GM21423 (cell line): ENCODE measurements at regions not wholly inside any gene's neighbourhood (a gene's known extent, or its start where the extent isn't known, plus 50 kb on each side); places are given as distances from the start of the nearest gene placed in this dataset.
"Not testable (repeated sequence)": the region's sequence is repeated elsewhere in the genome, so short reads cannot be mapped to it uniquely, and the experiment has no call there.

ENCODE experiments used
- ATAC-seq: cut with Tn5 transposase; IDR thresholded peaks from one replicate; pipeline ENCODE4 v1.9.1; 2021; ENCODE audit warnings: mild to moderate bottlenecking, moderate library complexity; ENCODE audit not compliant: unreplicated experiment

GRCh38 chr9:82115900-82116299, 127.3 kb downstream of the SPATA31D1 start:
- ATAC-seq, result no peak

- no peak for ATAC-seq
Measured at GRCh38 chr9:82116556-82116955, 128.0 kb downstream of the SPATA31D1 start.

GRCh38 chr9:82117026-82117811, 128.6 kb downstream of the SPATA31D1 start:
- ATAC-seq, result no peak

GRCh38 chr9:82122731-82123130, 134.2 kb downstream of the SPATA31D1 start:
- ATAC-seq, result no peak

- ATAC-seq, result no peak
Measured at GRCh38 chr9:82124090-82124489, 135.5 kb downstream of the SPATA31D1 start.

GRCh38 chr9:82126256-82126655, 137.7 kb downstream of the SPATA31D1 start:
- no peak for ATAC-seq

GRCh38 chr9:82127465-82127864, 138.9 kb downstream of the SPATA31D1 start:
- ATAC-seq, result no peak

- ATAC-seq, result peak; percentile 97
Measured at GRCh38 chr9:82128011-82128696, 139.6 kb downstream of the SPATA31D1 start.

GRCh38 chr9:82129708-82130107, 141.1 kb downstream of the SPATA31D1 start:
- no peak for ATAC-seq

- no peak for ATAC-seq
Measured at GRCh38 chr9:82130331-82131042, 141.9 kb downstream of the SPATA31D1 start.

GRCh38 chr9:82131072-82131471, 142.5 kb downstream of the SPATA31D1 start:
- no peak for ATAC-seq

GRCh38 chr9:82132024-82132423, 143.5 kb downstream of the SPATA31D1 start:
- no peak for ATAC-seq

- no peak for ATAC-seq
Measured at GRCh38 chr9:82134010-82134409, 145.4 kb downstream of the SPATA31D1 start.

- ATAC-seq, result no peak
Measured at GRCh38 chr9:82135106-82135505, 146.5 kb downstream of the SPATA31D1 start.

- ATAC-seq, result not testable (repeated sequence)
Measured at GRCh38 chr9:82138081-82138480, 149.5 kb downstream of the SPATA31D1 start.

GRCh38 chr9:82140471-82140870, 151.9 kb downstream of the SPATA31D1 start:
- ATAC-seq, result no peak

GRCh38 chr9:82144803-82145202, 156.2 kb downstream of the SPATA31D1 start:
- ATAC-seq, result no peak

GRCh38 chr9:82146677-82147076, 158.1 kb downstream of the SPATA31D1 start:
- ATAC-seq, result no peak

GRCh38 chr9:82147798-82148425, 159.3 kb downstream of the SPATA31D1 start:
- ATAC-seq, result no peak

- ATAC-seq, result no peak
Measured at GRCh38 chr9:82148426-82148810, 159.8 kb downstream of the SPATA31D1 start.

GRCh38 chr9:82148901-82149461, 160.4 kb downstream of the SPATA31D1 start:
- ATAC-seq, result no peak
